K562 (cell line): ENCODE measurements at regions not wholly inside any gene's neighbourhood (a gene's known extent, or its start where the extent isn't known, plus 50 kb on each side); places are given as distances from the start of the nearest gene placed in this dataset.

ENCODE experiments used
- CHD4 ChIP-seq: fragments of 200-600 bp; sonication (generic); IDR thresholded peaks from 3 replicates; pipeline ENCODE4 v1.6.1; 2012; ENCODE audit warnings: low read depth, mild to moderate bottlenecking, mixed read lengths, low read length, inconsistent platforms; ENCODE audit not compliant: insufficient read depth, insufficient replicate concordance, poor library complexity, severe bottlenecking
- DIDO1 ChIP-seq: fragments of 450-650 bp; IDR thresholded peaks from 2 replicates; pipeline ENCODE4 v1.6.1; 2016; ENCODE audit warnings: low read depth, missing biosample characterization, missing genetic modification characterization
- E4F1 ChIP-seq: fragments of 250-450 bp; sonication (Bioruptor Pico); IDR thresholded peaks from 2 replicates; pipeline ENCODE4 v1.5.0; 2021; ENCODE audit warnings: mild to moderate bottlenecking, borderline replicate concordance
- HNRNPLL ChIP-seq: fragments of 200-400 bp; formaldehyde crosslinking; IDR thresholded peaks from 2 replicates; pipeline ENCODE4 v1.6.1; 2017; ENCODE audit warnings: low read length, low read depth, mild to moderate bottlenecking; ENCODE audit not compliant: poor library complexity, severe bottlenecking
- NFIX ChIP-seq: fragments of 250-450 bp; sonication (Bioruptor Pico); IDR thresholded peaks from 2 replicates; pipeline ENCODE4 v1.4.0; 2020; ENCODE audit warnings: low read depth, mild to moderate bottlenecking, moderate library complexity
- PCBP1 ChIP-seq: fragments of 200-400 bp; formaldehyde crosslinking; IDR thresholded peaks from 2 replicates; pipeline ENCODE4 v1.6.1; 2018; ENCODE audit warnings: mild to moderate bottlenecking, low read depth, low read length; ENCODE audit not compliant: poor library complexity, severe bottlenecking
- POLR2AphosphoS5 ChIP-seq: IDR thresholded peaks from 2 replicates; pipeline ENCODE4 v1.6.1; 2011; ENCODE audit warnings: mild to moderate bottlenecking, low read depth, low read length, moderate library complexity; ENCODE audit not compliant: control insufficient read depth, insufficient read depth
- POLR2G ChIP-seq: fragments of 200-400 bp; formaldehyde crosslinking; IDR thresholded peaks from 2 replicates; pipeline ENCODE4 v1.6.1; 2017; ENCODE audit warnings: low read depth, mild to moderate bottlenecking, antibody characterized with exemption, low read length, moderate library complexity
- TAF1 ChIP-seq: IDR thresholded peaks from 2 replicates; pipeline ENCODE4 v1.6.1; 2011; ENCODE audit warnings: mild to moderate bottlenecking, low read length, moderate library complexity; ENCODE audit not compliant: insufficient read depth, control insufficient read depth, severe bottlenecking; ENCODE audit errors: extremely low read depth
- TEAD2 ChIP-seq: fragments of 450-650 bp; IDR thresholded peaks from 2 replicates; pipeline ENCODE4 v1.6.1; 2016; ENCODE audit warnings: missing genetic modification characterization, control low read depth, missing compliant biosample characterization
- ZBTB34 ChIP-seq: fragments of 250-450 bp; sonication (Bioruptor Pico); IDR thresholded peaks from 2 replicates; pipeline ENCODE4 v1.8.0; 2021; ENCODE audit warnings: mild to moderate bottlenecking, moderate library complexity
- ZNF311 ChIP-seq: fragments of 250-450 bp; sonication (Bioruptor Pico); IDR thresholded peaks from 2 replicates; pipeline ENCODE4 v1.4.0; 2020; ENCODE audit warnings: mild to moderate bottlenecking, moderate library complexity
- ZNF431 ChIP-seq: sonication (generic); formaldehyde crosslinking; IDR thresholded peaks from 2 replicates; pipeline ENCODE4 v1.8.0; 2022; ENCODE audit warnings: mild to moderate bottlenecking, missing genetic modification reagents

GRCh38 chr20:58125726-58126125 is 102.7 kb downstream of the ANKRD60 start:
- TF ChIP-seq TAF1, result no peak
- no peak for TF ChIP-seq HNRNPLL
- TF ChIP-seq POLR2AphosphoS5, result no peak
- TF ChIP-seq NFIX, result no peak
- no peak for TF ChIP-seq TEAD2
- TF ChIP-seq ZNF311 (CRISPR knock-in tag), result no peak
- no peak for TF ChIP-seq DIDO1 (tag)
- no peak for TF ChIP-seq E4F1 (CRISPR knock-in tag)
- no peak for TF ChIP-seq CHD4
- no peak for TF ChIP-seq POLR2G
- no peak for TF ChIP-seq ZBTB34 (CRISPR knock-in tag)
- no peak for TF ChIP-seq PCBP1
- no peak for TF ChIP-seq ZNF431 (CRISPR knock-in tag)
